H7 (cell line): ENCODE measurements at regions not wholly inside any gene's neighbourhood (a gene's known extent, or its start where the extent isn't known, plus 50 kb on each side); places are given as distances from the start of the nearest gene placed in this dataset.
A peak's percentile ranks its signal among the peaks of the same experiment; 100 is the strongest.
"Not testable (repeated sequence)": the region's sequence is repeated elsewhere in the genome, so short reads cannot be mapped to it uniquely, and the experiment has no call there.

Experiments used
- DNase-seq: peaks from one replicate; pipeline ENCODE4 v3.0.0; 2012
- H3K27me3 ChIP-seq: 2 replicates; pipeline ENCODE4 v1.6.0; 2011; ENCODE audit warnings: mild to moderate bottlenecking, low read length; ENCODE audit not compliant: control insufficient read depth, insufficient read depth
- H3K36me3 ChIP-seq: replicated peaks from 2 replicates; pipeline ENCODE4 v1.5.1; 2011; ENCODE audit warnings: low read length; ENCODE audit not compliant: control insufficient read depth, insufficient read depth
- H3K4me3 ChIP-seq: 2 replicates; pipeline ENCODE4 v1.5.1; 2011; ENCODE audit warnings: low read depth, mild to moderate bottlenecking, control low read depth, low read length, moderate library complexity; ENCODE audit not compliant: insufficient read depth

- Histone ChIP-seq H3K27me3 (no peaks in the 10 kb centered on the region), H3K4me3 (no peak overlapping the region), H3K36me3 (no peaks in the 10 kb centered on the region)
- DNase-seq: no peak
Observed at GRCh38 chr11:46223252-46223513, 54.3 kb upstream of the CREB3L1 start.

GRCh38 chr11:46222490-46223251 is 54.8 kb upstream of the CREB3L1 start:
- no peaks in the 10 kb centered on the region for H3K27me3 ChIP-seq

GRCh38 chr11:46220313-46220712 is 57.1 kb upstream of the CREB3L1 start:
- Histone ChIP-seq H3K36me3 (no peaks in the 10 kb centered on the region), H3K27me3 (no peaks in the 10 kb centered on the region), H3K4me3 (no peak overlapping the region)
- no peak for DNase-seq

More at GRCh38 chr11:46222490-46223251, 54.8 kb upstream of the CREB3L1 start:
- H3K36me3 ChIP-seq: no peaks in the 10 kb centered on the region
- peak; percentile 54 for DNase-seq
- no peak overlapping the region for H3K4me3 ChIP-seq

- Histone ChIP-seq H3K27me3 (no peaks in the 10 kb centered on the region), H3K4me3 (no peak overlapping the region), H3K36me3 (no peaks in the 10 kb centered on the region)
- no peak for DNase-seq
Observed at GRCh38 chr11:46216765-46217089, 60.7 kb upstream of the CREB3L1 start.

- Histone ChIP-seq H3K27me3 (no peaks in the 10 kb centered on the region), H3K4me3 (no peak overlapping the region), H3K36me3 (no peaks in the 10 kb centered on the region)
- DNase-seq: no peak
Observed at GRCh38 chr11:46216019-46216764, 61.3 kb upstream of the CREB3L1 start.

- H3K4me3 ChIP-seq: no peak overlapping the region
- no peaks in the 10 kb centered on the region for H3K27me3 ChIP-seq
- H3K36me3 ChIP-seq: no peaks in the 10 kb centered on the region
- DNase-seq: no peak
Observed at GRCh38 chr11:46215208-46215931, 62.1 kb upstream of the CREB3L1 start.

GRCh38 chr11:46212720-46213119 is 64.7 kb upstream of the CREB3L1 start:
- no peaks in the 10 kb centered on the region for H3K27me3 ChIP-seq
- DNase-seq: no peak

GRCh38 chr11:46210856-46211255 is 66.6 kb upstream of the CREB3L1 start:
- no peak for DNase-seq
- Histone ChIP-seq H3K27me3 (no peaks in the 10 kb centered on the region), H3K4me3 (no peak overlapping the region), H3K36me3 (no peaks in the 10 kb centered on the region)

More at GRCh38 chr11:46212720-46213119, 64.7 kb upstream of the CREB3L1 start:
- no peaks in the 10 kb centered on the region for H3K36me3 ChIP-seq
- no peak overlapping the region for H3K4me3 ChIP-seq

GRCh38 chr11:46210133-46210636 is 67.3 kb upstream of the CREB3L1 start:
- Histone ChIP-seq H3K4me3 (no peak overlapping the region), H3K27me3 (no peaks in the 10 kb centered on the region), H3K36me3 (no peaks in the 10 kb centered on the region)
- no peak for DNase-seq

GRCh38 chr11:46209624-46210023 is 67.8 kb upstream of the CREB3L1 start:
- not testable (repeated sequence) for H3K27me3 ChIP-seq, DNase-seq, H3K36me3 ChIP-seq, H3K4me3 ChIP-seq

- H3K4me3 ChIP-seq: no peak overlapping the region
- H3K36me3 ChIP-seq: no peaks in the 10 kb centered on the region
- no peaks in the 10 kb centered on the region for H3K27me3 ChIP-seq
- DNase-seq: no peak
Observed at GRCh38 chr11:46208803-46209202, 68.7 kb upstream of the CREB3L1 start.

GRCh38 chr11:46207270-46207669 is 70.2 kb upstream of the CREB3L1 start:
- Histone ChIP-seq H3K36me3 (no peaks in the 10 kb centered on the region), H3K27me3 (no peaks in the 10 kb centered on the region), H3K4me3 (no peak overlapping the region)
- DNase-seq: no peak

GRCh38 chr11:46204415-46204814 is 73.0 kb upstream of the CREB3L1 start:
- not testable (repeated sequence) for H3K36me3 ChIP-seq, DNase-seq, H3K4me3 ChIP-seq, H3K27me3 ChIP-seq

GRCh38 chr11:46203746-46204145 is 73.7 kb upstream of the CREB3L1 start:
- DNase-seq: no peak
- Histone ChIP-seq H3K4me3 (no peak overlapping the region), H3K27me3 (no peaks in the 10 kb centered on the region), H3K36me3 (no peaks in the 10 kb centered on the region)
